ENCODE measurements at regions not wholly inside any gene's neighbourhood (a gene's known extent, or its start where the extent isn't known, plus 50 kb on each side); places are given as distances from the start of the nearest gene placed in this dataset.
"Not testable (repeated sequence)": the region's sequence is repeated elsewhere in the genome, so short reads cannot be mapped to it uniquely, and the experiment has no call there.

DNA sequence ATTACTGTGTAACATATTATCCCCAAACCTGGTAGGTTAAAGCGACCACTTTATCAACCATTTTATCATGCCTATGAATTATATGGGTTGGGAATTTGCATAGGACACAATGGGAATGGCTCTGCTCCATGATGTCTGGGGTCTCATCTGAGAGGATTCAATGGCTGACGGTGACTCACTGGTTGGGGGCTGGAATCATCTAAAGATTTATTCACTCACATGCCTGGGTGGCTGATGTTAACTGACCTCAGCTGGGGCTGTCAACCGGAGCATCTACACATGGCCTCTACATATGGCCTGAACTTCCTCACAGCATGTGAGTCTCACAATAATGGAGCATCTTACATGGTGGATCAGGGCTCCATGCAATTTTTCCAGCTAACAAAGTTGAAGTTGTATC is 313.1 kb upstream of the PPP2R3A start:
- Histone ChIP-seq H3K27ac (no peak overlapping the region), H3K36me3 (no peaks in the 10 kb centered on the region), H3K4me1 (no peaks in the 10 kb centered on the region), H3K4me3 (no peak overlapping the region), H3K9ac (ENCODE audit: low read depth in 2 of 2, low read length in 2 of 2) (no peak overlapping the region), H3K27me3 (no peaks in the 10 kb centered on the region), H3K9me3 (no peaks in the 10 kb centered on the region)
- intact Hi-C loops (cut with DNase I) = no loop called here
- TF ChIP-seq, protein P1, sequence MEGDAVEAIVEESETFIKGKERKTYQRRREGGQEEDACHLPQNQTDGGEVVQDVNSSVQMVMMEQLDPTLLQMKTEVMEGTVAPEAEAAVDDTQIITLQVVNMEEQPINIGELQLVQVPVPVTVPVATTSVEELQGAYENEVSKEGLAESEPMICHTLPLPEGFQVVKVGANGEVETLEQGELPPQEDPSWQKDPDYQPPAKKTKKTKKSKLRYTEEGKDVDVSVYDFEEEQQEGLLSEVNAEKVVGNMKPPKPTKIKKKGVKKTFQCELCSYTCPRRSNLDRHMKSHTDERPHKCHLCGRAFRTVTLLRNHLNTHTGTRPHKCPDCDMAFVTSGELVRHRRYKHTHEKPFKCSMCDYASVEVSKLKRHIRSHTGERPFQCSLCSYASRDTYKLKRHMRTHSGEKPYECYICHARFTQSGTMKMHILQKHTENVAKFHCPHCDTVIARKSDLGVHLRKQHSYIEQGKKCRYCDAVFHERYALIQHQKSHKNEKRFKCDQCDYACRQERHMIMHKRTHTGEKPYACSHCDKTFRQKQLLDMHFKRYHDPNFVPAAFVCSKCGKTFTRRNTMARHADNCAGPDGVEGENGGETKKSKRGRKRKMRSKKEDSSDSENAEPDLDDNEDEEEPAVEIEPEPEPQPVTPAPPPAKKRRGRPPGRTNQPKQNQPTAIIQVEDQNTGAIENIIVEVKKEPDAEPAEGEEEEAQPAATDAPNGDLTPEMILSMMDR (IDR thresholded peaks at IDR 0.05) = no peak
- no peak for DNase-seq

DNA sequence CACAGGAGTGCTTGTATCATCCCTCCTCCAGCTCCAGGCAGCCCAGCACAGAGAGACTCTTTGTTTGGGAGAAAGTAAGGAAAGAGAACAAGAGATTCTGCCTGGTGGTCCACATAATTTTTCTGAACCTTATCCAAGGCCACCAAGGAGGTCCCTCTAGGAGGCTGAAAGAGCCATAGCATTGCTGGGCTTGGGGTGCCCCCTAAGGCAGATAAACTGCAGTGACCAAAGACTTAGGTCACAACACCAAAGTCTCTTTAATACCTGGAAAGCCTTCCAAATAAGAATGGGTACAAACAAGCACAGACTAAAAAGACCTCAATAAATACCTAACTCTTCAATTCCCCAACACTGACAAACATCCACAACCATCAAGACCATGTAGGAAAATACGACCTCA is 310.2 kb upstream of the PPP2R3A start:
- intact Hi-C loops (cut with DNase I) = no loop called here
- Histone ChIP-seq H3K9ac (ENCODE audit: low read depth in 2 of 2, low read length in 2 of 2) (no peak overlapping the region), H3K36me3 (no peaks in the 10 kb centered on the region), H3K9me3 (no peaks in the 10 kb centered on the region), H3K4me3 (no peak overlapping the region), H3K27ac (no peak overlapping the region), H3K27me3 (no peaks in the 10 kb centered on the region), H3K4me1 (no peaks in the 10 kb centered on the region)
- DNase-seq = no peak
- TF ChIP-seq, protein P1 (IDR thresholded peaks at IDR 0.05) = no peak

DNA sequence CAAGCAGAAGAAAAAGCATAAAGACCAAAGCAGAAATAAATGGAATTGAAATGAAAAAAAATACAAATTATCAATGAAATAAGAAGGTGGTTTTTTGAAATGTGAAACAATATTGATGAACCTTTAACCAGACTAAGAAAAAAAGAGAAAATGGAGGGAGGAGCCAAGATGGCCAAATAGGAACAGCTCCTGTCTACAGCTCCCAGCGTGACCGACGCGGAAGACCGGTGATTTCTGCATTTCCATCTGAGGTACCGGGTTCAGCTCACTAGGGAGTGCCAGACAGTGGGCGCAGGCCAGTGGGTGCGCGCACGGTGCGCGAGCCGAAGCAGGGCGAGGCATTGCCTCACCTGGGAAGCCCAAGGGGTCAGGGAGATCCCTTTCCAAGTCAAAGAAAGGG is 307.1 kb upstream of the PPP2R3A start:
- H3K4me3 ChIP-seq; H3K36me3 ChIP-seq; H3K9ac ChIP-seq (ENCODE audit: low read depth in 2 of 2, low read length in 2 of 2); H3K27me3 ChIP-seq; H3K27ac ChIP-seq; intact Hi-C loops (cut with DNase I); DNase-seq; H3K9me3 ChIP-seq; H3K4me1 ChIP-seq: not testable (repeated sequence)

- intact Hi-C loops (cut with DNase I) = no loop called here
- TF ChIP-seq, protein P1 (IDR thresholded peaks at IDR 0.05) = no peak
- DNase-seq = no peak
- Histone ChIP-seq H3K4me3 (no peak overlapping the region), H3K9me3 (no peaks in the 10 kb centered on the region), H3K4me1 (no peaks in the 10 kb centered on the region), H3K36me3 (no peaks in the 10 kb centered on the region), H3K27ac (no peak overlapping the region), H3K9ac (ENCODE audit: low read depth in 2 of 2, low read length in 2 of 2) (no peak overlapping the region), H3K27me3 (no peaks in the 10 kb centered on the region)
These were observed 298.5 kb upstream of the PPP2R3A start for GRCh38 chr3:135667061-135667460.

DNA sequence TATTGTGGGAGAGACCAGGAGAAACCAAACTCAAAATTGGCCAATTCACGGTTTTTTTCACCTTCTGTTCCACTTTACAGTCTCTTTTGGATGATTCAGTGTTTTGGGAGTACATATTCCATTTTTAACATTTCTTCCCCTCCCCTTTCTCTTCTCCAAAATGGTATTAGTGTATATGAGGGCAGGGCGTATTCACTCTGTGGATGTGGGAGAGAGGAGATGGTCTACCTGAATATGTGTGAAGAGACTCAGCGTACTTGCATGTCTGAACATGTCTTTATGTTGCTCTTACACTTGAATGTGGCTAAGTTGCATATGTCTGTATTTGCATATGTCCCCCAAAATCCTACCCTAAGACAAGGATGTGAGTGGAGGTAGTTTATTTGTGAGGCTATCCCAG is 291.0 kb upstream of the PPP2R3A start:
- H3K4me1 ChIP-seq = no peaks in the 10 kb centered on the region
- no peak overlapping the region for H3K9ac ChIP-seq (ENCODE audit: low read depth in 2 of 2, low read length in 2 of 2)
- no peaks in the 10 kb centered on the region for H3K36me3 ChIP-seq
- H3K27ac ChIP-seq = no peak overlapping the region
- no peaks in the 10 kb centered on the region for H3K9me3 ChIP-seq
- TF ChIP-seq, protein P1 (IDR thresholded peaks at IDR 0.05) = no peak
- intact Hi-C loops (cut with DNase I) = no loop called here
- no peak overlapping the region for H3K4me3 ChIP-seq
- H3K27me3 ChIP-seq = no peaks in the 10 kb centered on the region
- DNase-seq = no peak

DNA sequence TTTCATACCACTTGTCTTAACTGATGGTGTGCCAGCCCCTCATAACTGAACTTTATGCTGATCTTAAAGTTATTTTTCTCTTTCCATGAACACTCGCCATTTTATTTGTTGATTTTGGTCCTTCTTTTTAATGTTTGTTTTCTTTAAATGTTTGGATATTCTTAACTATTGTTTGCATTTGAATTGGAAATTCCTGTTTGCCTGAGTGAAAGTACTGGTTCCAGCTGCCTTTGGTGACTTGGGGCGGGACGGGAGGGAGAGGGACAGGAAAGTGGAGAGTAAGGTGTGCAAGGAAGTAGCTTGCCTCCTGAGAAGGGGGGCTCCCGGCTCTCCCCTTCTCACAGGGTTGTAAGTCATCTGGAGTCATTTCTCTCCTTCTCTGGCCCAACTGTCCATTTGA is 287.1 kb upstream of the PPP2R3A start:
- Histone ChIP-seq H3K27ac (no peak overlapping the region), H3K36me3 (no peaks in the 10 kb centered on the region), H3K9me3 (no peaks in the 10 kb centered on the region), H3K27me3 (no peaks in the 10 kb centered on the region), H3K9ac (ENCODE audit: low read depth in 2 of 2, low read length in 2 of 2) (no peak overlapping the region), H3K4me3 (no peak overlapping the region), H3K4me1 (no peaks in the 10 kb centered on the region)
- no peak for DNase-seq
- intact Hi-C loops (cut with DNase I) = no loop called here
- TF ChIP-seq, protein P1 (IDR thresholded peaks at IDR 0.05) = no peak
